ENCODE measurements at regions not wholly inside any gene's neighbourhood (a gene's known extent, or its start where the extent isn't known, plus 50 kb on each side); places are given as distances from the start of the nearest gene placed in this dataset.

- H3K4me1 ChIP-seq (ENCODE audit: control insufficient read depth, insufficient read depth, low read length, poor library complexity, severe bottlenecking) = no peaks in the 10 kb centered on the region
- H3K4me3 ChIP-seq (ENCODE audit: insufficient read depth, low read depth, low read length, poor library complexity, severe bottlenecking) = no peak overlapping the region
- no peaks in the 10 kb centered on the region for H3K27me3 ChIP-seq (replicated peaks; ENCODE audit: control insufficient read depth, insufficient read depth, low read length, poor library complexity, severe bottlenecking)
- no peak for DNase-seq
- no peak overlapping the region for H3K27ac ChIP-seq (ENCODE audit: insufficient read depth, low read length, poor library complexity, severe bottlenecking)
- H3K36me3 ChIP-seq (ENCODE audit: control insufficient read depth, insufficient read depth, low read length) = no peaks in the 10 kb centered on the region
- H3K9me3 ChIP-seq (ENCODE audit: control insufficient read depth, low read length) = no peaks in the 10 kb centered on the region
Measured at GRCh38 chr9:600006-600405, 241.5 kb upstream of the DMRT1 start.

- no peak for DNase-seq
Measured at GRCh38 chr9:602716-603115, 238.8 kb upstream of the DMRT1 start.

GRCh38 chr9:603126-603525 is 238.4 kb upstream of the DMRT1 start:
- Histone ChIP-seq H3K27me3 (replicated peaks; ENCODE audit: control insufficient read depth, insufficient read depth, low read length, poor library complexity, severe bottlenecking) (no peaks in the 10 kb centered on the region), H3K27ac (ENCODE audit: insufficient read depth, low read length, poor library complexity, severe bottlenecking) (no peak overlapping the region), H3K4me1 (ENCODE audit: control insufficient read depth, insufficient read depth, low read length, poor library complexity, severe bottlenecking) (no peaks in the 10 kb centered on the region), H3K4me3 (ENCODE audit: insufficient read depth, low read depth, low read length, poor library complexity, severe bottlenecking) (no peak overlapping the region), H3K9me3 (ENCODE audit: control insufficient read depth, low read length) (no peaks in the 10 kb centered on the region), H3K36me3 (ENCODE audit: control insufficient read depth, insufficient read depth, low read length) (no peaks in the 10 kb centered on the region)
- no peak for DNase-seq

More at GRCh38 chr9:602716-603115, 238.8 kb upstream of the DMRT1 start:
- no peaks in the 10 kb centered on the region for H3K4me1 ChIP-seq (ENCODE audit: control insufficient read depth, insufficient read depth, low read length, poor library complexity, severe bottlenecking)
- H3K27ac ChIP-seq (ENCODE audit: insufficient read depth, low read length, poor library complexity, severe bottlenecking) = no peak overlapping the region
- no peak overlapping the region for H3K4me3 ChIP-seq (ENCODE audit: insufficient read depth, low read depth, low read length, poor library complexity, severe bottlenecking)
- H3K36me3 ChIP-seq (ENCODE audit: control insufficient read depth, insufficient read depth, low read length) = no peaks in the 10 kb centered on the region
- no peaks in the 10 kb centered on the region for H3K9me3 ChIP-seq (ENCODE audit: control insufficient read depth, low read length)
- H3K27me3 ChIP-seq (replicated peaks; ENCODE audit: control insufficient read depth, insufficient read depth, low read length, poor library complexity, severe bottlenecking) = no peaks in the 10 kb centered on the region

GRCh38 chr9:607417-607816 is 234.1 kb upstream of the DMRT1 start:
- no peaks in the 10 kb centered on the region for H3K9me3 ChIP-seq (ENCODE audit: control insufficient read depth, low read length)

GRCh38 chr9:613771-614347 is 227.6 kb upstream of the DMRT1 start:
- Histone ChIP-seq H3K27ac (ENCODE audit: insufficient read depth, low read length, poor library complexity, severe bottlenecking) (no peak overlapping the region), H3K27me3 (replicated peaks; ENCODE audit: control insufficient read depth, insufficient read depth, low read length, poor library complexity, severe bottlenecking) (no peaks in the 10 kb centered on the region), H3K4me1 (ENCODE audit: control insufficient read depth, insufficient read depth, low read length, poor library complexity, severe bottlenecking) (no peaks in the 10 kb centered on the region), H3K9me3 (ENCODE audit: control insufficient read depth, low read length) (no peaks in the 10 kb centered on the region), H3K4me3 (ENCODE audit: insufficient read depth, low read depth, low read length, poor library complexity, severe bottlenecking) (no peak overlapping the region), H3K36me3 (ENCODE audit: control insufficient read depth, insufficient read depth, low read length) (no peaks in the 10 kb centered on the region)
- DNase-seq = no peak

More at GRCh38 chr9:607417-607816, 234.1 kb upstream of the DMRT1 start:
- Histone ChIP-seq H3K4me1 (ENCODE audit: control insufficient read depth, insufficient read depth, low read length, poor library complexity, severe bottlenecking) (no peaks in the 10 kb centered on the region), H3K4me3 (ENCODE audit: insufficient read depth, low read depth, low read length, poor library complexity, severe bottlenecking) (no peak overlapping the region), H3K36me3 (ENCODE audit: control insufficient read depth, insufficient read depth, low read length) (no peaks in the 10 kb centered on the region), H3K27me3 (replicated peaks; ENCODE audit: control insufficient read depth, insufficient read depth, low read length, poor library complexity, severe bottlenecking) (no peaks in the 10 kb centered on the region), H3K27ac (ENCODE audit: insufficient read depth, low read length, poor library complexity, severe bottlenecking) (no peak overlapping the region)
- no peak for DNase-seq

- H3K4me1 ChIP-seq (ENCODE audit: control insufficient read depth, insufficient read depth, low read length, poor library complexity, severe bottlenecking) = no peaks in the 10 kb centered on the region
- H3K4me3 ChIP-seq (ENCODE audit: insufficient read depth, low read depth, low read length, poor library complexity, severe bottlenecking) = no peak overlapping the region
- no peak for DNase-seq
Measured at GRCh38 chr9:614431-614830, 227.1 kb upstream of the DMRT1 start.

GRCh38 chr9:615756-616155 is 225.7 kb upstream of the DMRT1 start:
- no peak overlapping the region for H3K4me3 ChIP-seq (ENCODE audit: insufficient read depth, low read depth, low read length, poor library complexity, severe bottlenecking)
- no peaks in the 10 kb centered on the region for H3K4me1 ChIP-seq (ENCODE audit: control insufficient read depth, insufficient read depth, low read length, poor library complexity, severe bottlenecking)
- no peak for DNase-seq
- no peaks in the 10 kb centered on the region for H3K36me3 ChIP-seq (ENCODE audit: control insufficient read depth, insufficient read depth, low read length)
- no peaks in the 10 kb centered on the region for H3K9me3 ChIP-seq (ENCODE audit: control insufficient read depth, low read length)
- no peaks in the 10 kb centered on the region for H3K27me3 ChIP-seq (replicated peaks; ENCODE audit: control insufficient read depth, insufficient read depth, low read length, poor library complexity, severe bottlenecking)
- H3K27ac ChIP-seq (ENCODE audit: insufficient read depth, low read length, poor library complexity, severe bottlenecking) = no peak overlapping the region

More at GRCh38 chr9:614431-614830, 227.1 kb upstream of the DMRT1 start:
- Histone ChIP-seq H3K36me3 (ENCODE audit: control insufficient read depth, insufficient read depth, low read length) (no peaks in the 10 kb centered on the region), H3K27me3 (replicated peaks; ENCODE audit: control insufficient read depth, insufficient read depth, low read length, poor library complexity, severe bottlenecking) (no peaks in the 10 kb centered on the region), H3K27ac (ENCODE audit: insufficient read depth, low read length, poor library complexity, severe bottlenecking) (no peak overlapping the region), H3K9me3 (ENCODE audit: control insufficient read depth, low read length) (no peaks in the 10 kb centered on the region)

- no peaks in the 10 kb centered on the region for H3K36me3 ChIP-seq (ENCODE audit: control insufficient read depth, insufficient read depth, low read length)
- no peak for DNase-seq
- no peaks in the 10 kb centered on the region for H3K9me3 ChIP-seq (ENCODE audit: control insufficient read depth, low read length)
- no peak overlapping the region for H3K27ac ChIP-seq (ENCODE audit: insufficient read depth, low read length, poor library complexity, severe bottlenecking)
- no peaks in the 10 kb centered on the region for H3K27me3 ChIP-seq (replicated peaks; ENCODE audit: control insufficient read depth, insufficient read depth, low read length, poor library complexity, severe bottlenecking)
- no peak overlapping the region for H3K4me3 ChIP-seq (ENCODE audit: insufficient read depth, low read depth, low read length, poor library complexity, severe bottlenecking)
- no peaks in the 10 kb centered on the region for H3K4me1 ChIP-seq (ENCODE audit: control insufficient read depth, insufficient read depth, low read length, poor library complexity, severe bottlenecking)
Measured at GRCh38 chr9:616694-617093, 224.8 kb upstream of the DMRT1 start.

GRCh38 chr9:617445-618085 is 223.9 kb upstream of the DMRT1 start:
- H3K9me3 ChIP-seq (ENCODE audit: control insufficient read depth, low read length) = no peaks in the 10 kb centered on the region
- DNase-seq = no peak

GRCh38 chr9:618478-618877 is 223.0 kb upstream of the DMRT1 start:
- H3K4me3 ChIP-seq (ENCODE audit: insufficient read depth, low read depth, low read length, poor library complexity, severe bottlenecking) = no peak overlapping the region
- no peaks in the 10 kb centered on the region for H3K4me1 ChIP-seq (ENCODE audit: control insufficient read depth, insufficient read depth, low read length, poor library complexity, severe bottlenecking)
- DNase-seq = no peak
- H3K36me3 ChIP-seq (ENCODE audit: control insufficient read depth, insufficient read depth, low read length) = no peaks in the 10 kb centered on the region
- no peaks in the 10 kb centered on the region for H3K27me3 ChIP-seq (replicated peaks; ENCODE audit: control insufficient read depth, insufficient read depth, low read length, poor library complexity, severe bottlenecking)
- H3K9me3 ChIP-seq (ENCODE audit: control insufficient read depth, low read length) = no peaks in the 10 kb centered on the region
- H3K27ac ChIP-seq (ENCODE audit: insufficient read depth, low read length, poor library complexity, severe bottlenecking) = no peak overlapping the region

More at GRCh38 chr9:617445-618085, 223.9 kb upstream of the DMRT1 start:
- no peak overlapping the region for H3K27ac ChIP-seq (ENCODE audit: insufficient read depth, low read length, poor library complexity, severe bottlenecking)
- H3K27me3 ChIP-seq (replicated peaks; ENCODE audit: control insufficient read depth, insufficient read depth, low read length, poor library complexity, severe bottlenecking) = no peaks in the 10 kb centered on the region
- no peak overlapping the region for H3K4me3 ChIP-seq (ENCODE audit: insufficient read depth, low read depth, low read length, poor library complexity, severe bottlenecking)
- H3K36me3 ChIP-seq (ENCODE audit: control insufficient read depth, insufficient read depth, low read length) = no peaks in the 10 kb centered on the region
- H3K4me1 ChIP-seq (ENCODE audit: control insufficient read depth, insufficient read depth, low read length, poor library complexity, severe bottlenecking) = no peaks in the 10 kb centered on the region
